Right lobe of liver (tissue), 4 donors: ENCODE measurements at regions not wholly inside any gene's neighbourhood (a gene's known extent, or its start where the extent isn't known, plus 50 kb on each side); places are given as distances from the start of the nearest gene placed in this dataset.

Experiments
- CTCF ChIP-seq, 4 donors: fragments of 200-600 bp in 3 of 4; fragments of 450-650 bp in 1 of 4; IDR thresholded peaks; one replicate each; pipeline versions ENCODE4 v1.5.1 to v1.8.0; 2016 to 2022; ENCODE audit warnings: antibody characterized with exemption in 4 of 4, mild to moderate bottlenecking in 2 of 4
- POLR2A ChIP-seq: fragments of 450-650 bp; IDR thresholded peaks from one replicate; pipeline ENCODE4 v1.6.1; 2017; ENCODE audit warnings: antibody characterized with exemption, mild to moderate bottlenecking
- donor health status: DM: no; HTN: no; CAD: no.
- donor health status: DM: no; HTN: no; CAD: no.
- donor health status: DM: no; HTN: yes; CAD: no.

GRCh38 chr3:189570916-189571315 is 60.3 kb upstream of the TP63 start:
- TF ChIP-seq POLR2A (no peak), CTCF (IDR thresholded peaks at IDR 0.05) (no peak)
